OCI-LY3 (cell line): ENCODE measurements at regions not wholly inside any gene's neighbourhood (a gene's known extent, or its start where the extent isn't known, plus 50 kb on each side); places are given as distances from the start of the nearest gene placed in this dataset.

Experiments used
- H2AFZ ChIP-seq: fragments of 200-600, 300-600 bp; shearing (Covaris generic); 2 replicates; pipeline ENCODE4 v1.6.0; 2014; ENCODE audit warnings: antibody characterized with exemption, low read depth, low read length
- H3K27ac ChIP-seq: fragments of 200-600, 300-600 bp; sonication (generic); 2 replicates; pipeline ENCODE4 v1.5.1; 2014; ENCODE audit warnings: mild to moderate bottlenecking, low read length, moderate library complexity, mixed read lengths
- H3K27me3 ChIP-seq: fragments of 200-600, 300-600 bp; sonication (generic); 2 replicates; pipeline ENCODE4 v1.6.1; 2014; ENCODE audit warnings: low read depth, low read length, mixed read lengths
- H3K36me3 ChIP-seq: fragments of 200-600, 300-600 bp; sonication (generic); replicated peaks from 2 replicates; pipeline ENCODE3; 2014; ENCODE audit warnings: low read depth, low read length, mixed read lengths
- H3K4me1 ChIP-seq: fragments of 300-600, 200-600 bp; sonication (generic); 2 replicates; pipeline ENCODE4 v1.6.1; 2014; ENCODE audit warnings: low read length, mixed read lengths
- H3K4me2 ChIP-seq: fragments of 200-600, 300-600 bp; sonication (generic); 2 replicates; pipeline ENCODE4 v1.6.1; 2014; ENCODE audit warnings: low read length, mixed read lengths
- H3K4me3 ChIP-seq: fragments of 300-600, 200-600 bp; sonication (generic); 2 replicates; pipeline ENCODE4 v1.5.1; 2014; ENCODE audit warnings: antibody characterized with exemption, mild to moderate bottlenecking, low read length, moderate library complexity
- H3K79me2 ChIP-seq: fragments of 300-600, 200-600 bp; shearing (Covaris generic); 2 replicates; pipeline ENCODE4 v1.6.1; 2014; ENCODE audit warnings: mild to moderate bottlenecking, low read length, mixed read lengths
- H3K9ac ChIP-seq: fragments of 300-600, 200-600 bp; shearing (Covaris generic); 2 replicates; pipeline ENCODE4 v1.6.0; 2014; ENCODE audit warnings: mild to moderate bottlenecking, low read length, moderate library complexity
- H3K9me3 ChIP-seq: fragments of 200-600, 300-600 bp; shearing (Covaris generic); 2 replicates; pipeline ENCODE4 v1.6.1; 2014; ENCODE audit warnings: low read length, mixed read lengths; ENCODE audit not compliant: insufficient read depth
- H4K20me1 ChIP-seq: fragments of 200-600, 300-600 bp; sonication (generic); 2 replicates; pipeline ENCODE4 v1.6.1; 2016; ENCODE audit warnings: low read length, mixed read lengths; ENCODE audit not compliant: insufficient read depth
- EZH2phosphoT487 ChIP-seq: fragments of 200-600 bp; shearing (Covaris generic); IDR thresholded peaks from 2 replicates; pipeline ENCODE4 v1.6.1; 2018; ENCODE audit warnings: antibody characterized with exemption, mixed run types, low read depth
- TF ChIP-seq, protein P1 (sequence below): fragments of 200-600, 300-600 bp; sonication (generic); IDR thresholded peaks from 2 replicates; pipeline ENCODE4 v1.5.1; 2014; ENCODE audit warnings: antibody characterized with exemption, low read length, low read depth

DNA sequence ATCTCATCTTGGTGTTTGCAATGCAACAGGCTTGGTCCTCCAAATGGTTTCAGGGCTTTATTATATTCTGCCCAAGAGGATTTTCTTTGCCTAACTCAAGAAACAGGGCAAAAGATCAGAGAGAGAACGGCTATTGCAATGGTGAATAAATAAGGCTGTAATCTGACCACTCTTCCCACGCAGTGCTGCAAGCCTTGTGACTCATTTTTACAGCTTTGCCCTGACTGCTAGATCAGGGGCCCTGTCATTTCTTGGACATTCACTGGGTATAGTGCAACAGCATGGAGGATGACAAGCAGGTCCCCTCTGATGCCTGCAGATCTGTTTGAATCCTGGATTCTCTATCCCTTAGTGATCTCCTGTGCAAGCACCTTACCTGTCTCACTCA, 459.1 kb downstream of the EBF1 start:
- H3K4me1 ChIP-seq: peaks cover 21% of the 10 kb centered on the region
- H2AFZ ChIP-seq: no peak overlapping the region
- H3K4me2 ChIP-seq: no peak overlapping the region
- no peak overlapping the region for H3K27ac ChIP-seq
- no peaks in the 10 kb centered on the region for H3K36me3 ChIP-seq
- TF ChIP-seq, protein P1, sequence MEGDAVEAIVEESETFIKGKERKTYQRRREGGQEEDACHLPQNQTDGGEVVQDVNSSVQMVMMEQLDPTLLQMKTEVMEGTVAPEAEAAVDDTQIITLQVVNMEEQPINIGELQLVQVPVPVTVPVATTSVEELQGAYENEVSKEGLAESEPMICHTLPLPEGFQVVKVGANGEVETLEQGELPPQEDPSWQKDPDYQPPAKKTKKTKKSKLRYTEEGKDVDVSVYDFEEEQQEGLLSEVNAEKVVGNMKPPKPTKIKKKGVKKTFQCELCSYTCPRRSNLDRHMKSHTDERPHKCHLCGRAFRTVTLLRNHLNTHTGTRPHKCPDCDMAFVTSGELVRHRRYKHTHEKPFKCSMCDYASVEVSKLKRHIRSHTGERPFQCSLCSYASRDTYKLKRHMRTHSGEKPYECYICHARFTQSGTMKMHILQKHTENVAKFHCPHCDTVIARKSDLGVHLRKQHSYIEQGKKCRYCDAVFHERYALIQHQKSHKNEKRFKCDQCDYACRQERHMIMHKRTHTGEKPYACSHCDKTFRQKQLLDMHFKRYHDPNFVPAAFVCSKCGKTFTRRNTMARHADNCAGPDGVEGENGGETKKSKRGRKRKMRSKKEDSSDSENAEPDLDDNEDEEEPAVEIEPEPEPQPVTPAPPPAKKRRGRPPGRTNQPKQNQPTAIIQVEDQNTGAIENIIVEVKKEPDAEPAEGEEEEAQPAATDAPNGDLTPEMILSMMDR: no peak
- TF ChIP-seq EZH2phosphoT487: no peak
- no peak overlapping the region for H3K9ac ChIP-seq
- no peaks in the 10 kb centered on the region for H3K79me2 ChIP-seq
- H3K4me3 ChIP-seq: no peak overlapping the region
- no peaks in the 10 kb centered on the region for H4K20me1 ChIP-seq
- no peaks in the 10 kb centered on the region for H3K9me3 ChIP-seq
- H3K27me3 ChIP-seq: no peaks in the 10 kb centered on the region

DNA sequence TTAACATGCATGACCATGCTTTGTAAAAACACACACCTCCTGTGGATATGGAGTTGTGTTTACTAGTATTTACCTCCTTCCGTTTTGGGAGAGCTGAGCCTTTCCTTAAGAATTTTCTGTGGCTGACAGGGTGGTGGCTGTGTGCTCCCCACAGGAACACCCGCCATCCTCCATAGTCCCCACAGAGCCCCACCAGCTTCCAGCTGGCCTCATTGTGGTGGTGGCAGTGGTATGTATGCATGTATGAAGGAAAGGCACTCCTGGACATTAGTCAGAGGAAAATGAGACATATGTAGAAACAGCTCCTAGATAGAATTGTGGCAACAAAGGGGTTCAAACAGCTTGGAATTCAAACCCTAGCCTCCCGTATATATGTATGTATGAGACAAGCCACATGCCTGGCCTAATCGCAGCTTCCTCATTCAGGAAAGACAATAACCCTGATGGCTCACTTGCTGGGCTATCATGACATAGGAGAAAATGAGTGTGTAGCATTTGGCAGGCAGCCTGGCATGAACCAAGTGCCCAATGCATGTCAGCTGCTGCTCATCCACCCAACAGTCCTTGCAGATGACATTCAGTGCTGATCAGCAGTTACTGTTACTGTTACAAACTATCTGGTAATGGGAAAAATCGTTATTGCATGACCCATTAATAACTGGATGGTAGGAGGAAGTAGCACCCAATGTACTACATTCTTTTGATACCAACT, 459.7 kb downstream of the EBF1 start:
- Histone ChIP-seq H3K4me1 (peaks cover 27% of the 10 kb centered on the region), H2AFZ (no peak overlapping the region), H3K79me2 (no peaks in the 10 kb centered on the region), H3K9ac (no peak overlapping the region), H3K27me3 (no peaks in the 10 kb centered on the region), H3K4me3 (no peak overlapping the region), H4K20me1 (no peaks in the 10 kb centered on the region), H3K27ac (no peak overlapping the region), H3K9me3 (no peaks in the 10 kb centered on the region), H3K4me2 (no peak overlapping the region), H3K36me3 (no peaks in the 10 kb centered on the region)
- TF ChIP-seq EZH2phosphoT487: no peak
- TF ChIP-seq, protein P1: no peak

DNA sequence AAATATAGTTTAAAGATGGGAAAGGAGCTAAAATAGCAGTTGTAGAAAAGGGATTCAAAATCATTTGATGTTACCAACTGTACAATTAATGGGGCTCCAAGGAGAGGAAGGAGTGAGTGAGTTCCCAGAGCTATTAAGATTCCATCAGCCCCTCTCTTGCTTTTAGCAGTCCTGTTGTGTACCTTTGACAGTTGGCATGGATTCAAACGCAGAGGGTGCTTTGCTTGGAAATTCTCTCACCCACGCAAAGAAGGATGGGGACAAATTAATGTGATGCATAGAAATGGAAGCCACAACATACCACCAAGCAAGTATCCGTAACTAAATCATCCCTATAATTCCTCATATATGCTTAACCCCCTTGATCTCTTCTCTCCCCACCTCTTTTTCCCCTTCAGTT, 461.3 kb downstream of the EBF1 start:
- no peak for TF ChIP-seq EZH2phosphoT487
- TF ChIP-seq, protein P1: no peak
- H3K4me3 ChIP-seq: no peak overlapping the region
- H3K9ac ChIP-seq: no peak overlapping the region

DNA sequence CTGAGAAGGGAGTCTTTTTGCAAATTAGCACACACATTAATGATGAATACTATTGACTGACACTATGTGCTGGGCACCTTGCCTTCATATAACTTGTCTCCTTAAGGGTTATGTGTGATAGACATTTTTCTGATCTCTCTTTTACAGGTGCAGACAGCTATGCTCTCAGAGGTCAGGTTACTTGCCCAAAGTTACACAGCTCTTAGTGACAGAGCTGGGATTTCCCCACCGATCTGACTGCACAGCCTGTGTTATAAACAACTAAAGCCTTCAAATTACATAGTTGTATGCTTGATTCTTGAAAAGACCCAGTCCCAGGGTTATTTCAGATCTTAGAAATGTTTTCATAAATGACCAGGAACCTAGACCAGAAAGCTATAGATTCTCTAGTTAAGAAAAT, 462.7 kb downstream of the EBF1 start:
- Histone ChIP-seq H3K79me2 (no peaks in the 10 kb centered on the region), H3K36me3 (no peaks in the 10 kb centered on the region), H3K9ac (no peak overlapping the region), H3K9me3 (no peaks in the 10 kb centered on the region), H3K4me1 (peaks cover 30% of the 10 kb centered on the region), H3K27me3 (no peaks in the 10 kb centered on the region), H2AFZ (no peak overlapping the region), H4K20me1 (no peaks in the 10 kb centered on the region), H3K27ac (no peak overlapping the region), H3K4me3 (no peak overlapping the region), H3K4me2 (peak overlapping the region; percentile 42)
- TF ChIP-seq, protein P1: no peak
- no peak for TF ChIP-seq EZH2phosphoT487

More for the DNA sequence above, 461.3 kb downstream of the EBF1 start:
- Histone ChIP-seq H3K36me3 (no peaks in the 10 kb centered on the region), H3K9me3 (no peaks in the 10 kb centered on the region), H3K27me3 (no peaks in the 10 kb centered on the region), H2AFZ (no peak overlapping the region), H3K4me1 (peaks cover 30% of the 10 kb centered on the region), H4K20me1 (no peaks in the 10 kb centered on the region), H3K27ac (no peak overlapping the region), H3K4me2 (no peak overlapping the region), H3K79me2 (no peaks in the 10 kb centered on the region)
